GM23338 (cell line): ENCODE measurements at regions not wholly inside any gene's neighbourhood (a gene's known extent, or its start where the extent isn't known, plus 50 kb on each side); places are given as distances from the start of the nearest gene placed in this dataset.

ENCODE experiments used
- ATAC-seq: fragments of 200-7000 bp; cut with Tn5 transposase; 3 replicates; pipeline ENCODE4 v1.9.1; 2020
- DNase-seq: peaks from one replicate; pipeline ENCODE4 v3.0.0-alpha.2; 2015; ENCODE audit warnings: low spot score
- H2AFZ ChIP-seq: fragments of 200-600 bp; sonication (generic); 2 replicates; pipeline ENCODE4 v1.8.0; 2016; ENCODE audit warnings: antibody characterized with exemption, mild to moderate bottlenecking, moderate library complexity
- H3F3A ChIP-seq: fragments of 200-600 bp; sonication (generic); replicated peaks from 2 replicates; pipeline ENCODE4 v1.8.0; 2017; ENCODE audit warnings: antibody characterized with exemption, mixed run types, low read depth
- H3K27ac ChIP-seq: fragments of 200-600 bp; sonication (generic); 2 replicates; pipeline ENCODE4 v1.6.1; 2016; ENCODE audit warnings: low read depth
- H3K27me3 ChIP-seq: fragments of 200-600 bp; sonication (generic); 2 replicates; pipeline ENCODE4 v1.8.0; 2016; ENCODE audit warnings: mild to moderate bottlenecking, mixed run types, moderate library complexity; ENCODE audit not compliant: insufficient read depth
- H3K36me3 ChIP-seq: fragments of 200-600 bp; sonication (generic); 2 replicates; pipeline ENCODE4 v1.8.0; 2016; ENCODE audit warnings: mild to moderate bottlenecking; ENCODE audit not compliant: insufficient read depth
- H3K4me1 ChIP-seq: fragments of 200-600 bp; sonication (generic); 2 replicates; pipeline ENCODE4 v1.8.0; 2016; ENCODE audit warnings: mild to moderate bottlenecking, moderate library complexity; ENCODE audit not compliant: insufficient read depth
- H3K4me2 ChIP-seq: fragments of 200-600 bp; sonication (generic); 2 replicates; pipeline ENCODE4 v1.7.1; 2017; ENCODE audit warnings: mixed run types
- H3K4me3 ChIP-seq: fragments of 200-600 bp; sonication (generic); 2 replicates; pipeline ENCODE4 v1.6.1; 2016; ENCODE audit warnings: mixed run types
- H3K79me2 ChIP-seq: fragments of 200-600 bp; sonication (generic); replicated peaks from 2 replicates; pipeline ENCODE4 v1.8.0; 2017; ENCODE audit warnings: mild to moderate bottlenecking; ENCODE audit not compliant: insufficient read depth
- H3K9me2 ChIP-seq: fragments of 200-600 bp; sonication (generic); 2 replicates; pipeline ENCODE4 v1.8.0; 2017; ENCODE audit not compliant: insufficient read depth
- H4K20me1 ChIP-seq: fragments of 200-600 bp; sonication (generic); replicated peaks from 2 replicates; pipeline ENCODE4 v1.8.0; 2017; ENCODE audit warnings: mild to moderate bottlenecking; ENCODE audit not compliant: insufficient read depth
- H3K27ac Mint-ChIP-seq: 2 replicates; pipeline ENCODE4 v1.8.0; 2020; ENCODE audit warnings: inconsistent platforms, mild to moderate bottlenecking, moderate library complexity, mixed read lengths
- H3K27me3 Mint-ChIP-seq: 3 replicates; pipeline ENCODE4 v1.8.0; 2022; ENCODE audit warnings: low read depth, mild to moderate bottlenecking, moderate library complexity, mixed read lengths, inconsistent platforms; ENCODE audit not compliant: insufficient read depth, poor library complexity
- H3K36me3 Mint-ChIP-seq: 3 replicates; pipeline ENCODE4 v1.8.0; 2021; ENCODE audit warnings: low read depth, mild to moderate bottlenecking, inconsistent platforms, moderate library complexity, mixed read lengths
- H3K4me1 Mint-ChIP-seq: 3 replicates; pipeline ENCODE4 v1.8.0; 2020; ENCODE audit warnings: mild to moderate bottlenecking, inconsistent platforms, mixed read lengths
- H3K4me3 Mint-ChIP-seq: 3 replicates; pipeline ENCODE4 v1.8.0; 2021; ENCODE audit warnings: moderate library complexity, mild to moderate bottlenecking, inconsistent platforms, mixed read lengths
- H3K9me3 Mint-ChIP-seq: 3 replicates; pipeline ENCODE4 v1.8.0; 2020; ENCODE audit warnings: moderate library complexity, mild to moderate bottlenecking, inconsistent platforms, mixed read lengths
- CREB1 ChIP-seq: fragments of 250-450 bp; sonication (Bioruptor Pico); IDR thresholded peaks from 2 replicates; pipeline ENCODE4 v1.5.0; 2020; ENCODE audit warnings: low read depth, mild to moderate bottlenecking, moderate library complexity
- EZH2 ChIP-seq: fragments of 200-600 bp; sonication (generic); IDR thresholded peaks from one replicate; pipeline ENCODE4 v1.8.0; 2017; ENCODE audit warnings: antibody characterized with exemption, mild to moderate bottlenecking, low read depth; ENCODE audit not compliant: unreplicated experiment
- EZH2phosphoT487 ChIP-seq: fragments of 200-600 bp; sonication (generic); IDR thresholded peaks from one replicate; pipeline ENCODE4 v1.8.1; 2018; ENCODE audit warnings: antibody characterized with exemption; ENCODE audit not compliant: unreplicated experiment
- JUNB ChIP-seq: IDR thresholded peaks from one replicate; pipeline ENCODE4 v1.6.1; 2016; ENCODE audit warnings: antibody characterized with exemption; ENCODE audit not compliant: unreplicated experiment
- NANOG ChIP-seq: IDR thresholded peaks from 2 replicates; pipeline ENCODE4 v1.6.1; 2016; ENCODE audit warnings: antibody characterized with exemption, borderline replicate concordance
- POLR2AphosphoS5 ChIP-seq: IDR thresholded peaks from 2 replicates; pipeline ENCODE4 v1.6.1; 2016; ENCODE audit warnings: antibody characterized with exemption, low read depth
- STAT1 ChIP-seq: IDR thresholded peaks from one replicate; pipeline ENCODE4 v1.6.1; 2016; ENCODE audit warnings: antibody characterized with exemption; ENCODE audit not compliant: unreplicated experiment
- ZNF331 ChIP-seq: fragments of 250-450 bp; sonication (Bioruptor Pico); IDR thresholded peaks from 2 replicates; pipeline ENCODE4 v1.5.0; 2020; ENCODE audit warnings: low read depth, mild to moderate bottlenecking, moderate library complexity
- TF ChIP-seq, protein P1 (sequence below): IDR thresholded peaks from 2 replicates; pipeline ENCODE4 v1.6.1; 2016; ENCODE audit warnings: antibody characterized with exemption

DNA sequence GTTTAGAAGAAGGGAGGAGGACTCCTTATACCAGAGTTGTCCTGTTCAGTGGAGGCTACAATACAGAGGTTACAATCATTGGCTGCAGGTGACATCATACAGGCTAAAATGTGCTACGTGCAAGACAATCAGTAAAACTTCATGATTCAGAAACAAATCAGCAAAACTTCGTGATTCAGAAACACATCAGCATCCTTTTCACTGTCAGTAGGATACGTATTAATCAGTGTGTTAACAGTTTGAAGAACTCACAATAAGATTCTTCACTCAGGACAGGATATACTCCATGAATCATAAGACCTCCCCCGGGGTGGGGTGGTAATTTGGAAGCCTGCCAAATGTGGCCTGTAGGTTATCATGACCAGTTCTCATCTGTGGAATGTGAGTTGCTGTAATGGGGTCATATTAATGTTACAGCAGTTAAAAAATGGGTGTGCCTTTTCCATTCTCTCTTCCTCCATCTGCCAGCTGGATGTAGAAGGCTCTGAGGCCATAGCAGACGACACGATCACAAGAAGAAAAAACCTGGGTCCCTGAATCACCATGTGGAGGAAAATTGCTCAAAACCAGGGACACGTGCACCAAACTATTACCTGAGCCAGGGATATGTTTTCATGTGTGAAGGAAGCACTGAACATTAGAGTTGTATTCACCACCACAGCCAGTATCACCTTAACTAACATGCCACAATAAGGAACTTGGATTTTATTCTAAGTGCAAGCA, 134.8 kb upstream of the CREB1 start:
- ATAC-seq = no peak
- Mint-ChIP-seq H3K4me3 (no peak overlapping the region), H3K27me3 (no peaks in the 10 kb centered on the region), H3K4me1 (peaks cover 6% of the 10 kb centered on the region), H3K36me3 (no peaks in the 10 kb centered on the region), H3K27ac (no peak overlapping the region), H3K9me3 (no peaks in the 10 kb centered on the region)
- H3K4me3 ChIP-seq = no peak overlapping the region
- H4K20me1 ChIP-seq = no peaks in the 10 kb centered on the region
- no peaks in the 10 kb centered on the region for H3K79me2 ChIP-seq
- no peaks in the 10 kb centered on the region for H3K36me3 ChIP-seq
- no peak for DNase-seq
- H3K9me2 ChIP-seq = no peaks in the 10 kb centered on the region
- no peaks in the 10 kb centered on the region for H3F3A ChIP-seq
- H3K27ac ChIP-seq = no peak overlapping the region
- peak overlapping the region; percentile 83; the same call in 1 of the 2 replicates for H2AFZ ChIP-seq
- no peak overlapping the region for H3K4me2 ChIP-seq
- TF ChIP-seq STAT1 = no peak
- peaks cover 17% of the 10 kb centered on the region; the same call in 1 of the 2 replicates for H3K4me1 ChIP-seq
- no peaks in the 10 kb centered on the region for H3K27me3 ChIP-seq

DNA sequence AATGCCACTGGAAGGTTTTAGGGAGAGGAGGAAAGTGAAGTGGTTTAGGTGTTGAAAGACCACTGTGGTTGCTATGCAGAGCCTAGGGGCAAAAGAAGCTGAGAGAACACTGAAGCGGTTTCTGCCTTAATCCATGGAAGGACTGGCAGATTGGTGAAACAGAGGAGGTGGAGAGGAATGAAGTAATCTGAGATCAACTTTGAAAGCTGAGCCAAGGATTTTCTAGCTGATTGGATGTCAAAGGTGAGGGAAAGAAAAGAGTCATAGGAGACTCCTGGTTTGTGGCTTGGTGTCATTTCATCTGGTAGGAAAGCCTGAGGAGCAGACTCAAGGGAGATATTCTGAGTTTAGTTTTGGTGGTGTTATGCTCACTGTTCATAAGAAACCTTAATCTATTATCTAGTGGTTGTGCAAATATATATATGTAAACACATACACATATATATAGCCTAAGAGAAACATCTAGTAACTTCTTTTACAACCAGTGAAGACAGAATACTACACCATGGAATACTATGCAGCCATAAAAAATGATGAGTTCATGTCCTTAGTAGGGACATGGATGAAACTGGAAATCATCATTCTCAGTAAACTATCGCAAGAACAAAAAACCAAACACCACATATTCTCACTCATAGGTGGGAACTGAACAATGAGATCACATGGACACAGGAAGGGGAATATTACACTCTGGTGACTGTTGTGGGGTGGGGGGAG, 134.1 kb upstream of the CREB1 start:
- no peak overlapping the region for H3K4me3 Mint-ChIP-seq
- Histone ChIP-seq H2AFZ (no peak overlapping the region), H3K9me2 (no peaks in the 10 kb centered on the region), H3K79me2 (no peaks in the 10 kb centered on the region), H3K4me2 (no peak overlapping the region), H4K20me1 (no peaks in the 10 kb centered on the region), H3K27ac (no peak overlapping the region), H3K36me3 (no peaks in the 10 kb centered on the region), H3K4me3 (no peak overlapping the region), H3F3A (no peaks in the 10 kb centered on the region), H3K4me1 (peaks cover 19% of the 10 kb centered on the region; the same call in 1 of the 2 replicates), H3K27me3 (no peaks in the 10 kb centered on the region)
- H3K9me3 Mint-ChIP-seq = no peaks in the 10 kb centered on the region
- DNase-seq (no peak), ATAC-seq (no peak)
- no peak overlapping the region for H3K27ac Mint-ChIP-seq
- H3K27me3 Mint-ChIP-seq = no peaks in the 10 kb centered on the region
- TF ChIP-seq CREB1 (CRISPR knock-in tag) = no peak
- TF ChIP-seq EZH2 = no peak
- TF ChIP-seq STAT1 = no peak
- no peak for TF ChIP-seq NANOG
- TF ChIP-seq, protein P1, sequence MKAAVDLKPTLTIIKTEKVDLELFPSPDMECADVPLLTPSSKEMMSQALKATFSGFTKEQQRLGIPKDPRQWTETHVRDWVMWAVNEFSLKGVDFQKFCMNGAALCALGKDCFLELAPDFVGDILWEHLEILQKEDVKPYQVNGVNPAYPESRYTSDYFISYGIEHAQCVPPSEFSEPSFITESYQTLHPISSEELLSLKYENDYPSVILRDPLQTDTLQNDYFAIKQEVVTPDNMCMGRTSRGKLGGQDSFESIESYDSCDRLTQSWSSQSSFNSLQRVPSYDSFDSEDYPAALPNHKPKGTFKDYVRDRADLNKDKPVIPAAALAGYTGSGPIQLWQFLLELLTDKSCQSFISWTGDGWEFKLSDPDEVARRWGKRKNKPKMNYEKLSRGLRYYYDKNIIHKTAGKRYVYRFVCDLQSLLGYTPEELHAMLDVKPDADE = no peak
- no peaks in the 10 kb centered on the region for H3K36me3 Mint-ChIP-seq
- H3K4me1 Mint-ChIP-seq = peaks cover 6% of the 10 kb centered on the region

DNA sequence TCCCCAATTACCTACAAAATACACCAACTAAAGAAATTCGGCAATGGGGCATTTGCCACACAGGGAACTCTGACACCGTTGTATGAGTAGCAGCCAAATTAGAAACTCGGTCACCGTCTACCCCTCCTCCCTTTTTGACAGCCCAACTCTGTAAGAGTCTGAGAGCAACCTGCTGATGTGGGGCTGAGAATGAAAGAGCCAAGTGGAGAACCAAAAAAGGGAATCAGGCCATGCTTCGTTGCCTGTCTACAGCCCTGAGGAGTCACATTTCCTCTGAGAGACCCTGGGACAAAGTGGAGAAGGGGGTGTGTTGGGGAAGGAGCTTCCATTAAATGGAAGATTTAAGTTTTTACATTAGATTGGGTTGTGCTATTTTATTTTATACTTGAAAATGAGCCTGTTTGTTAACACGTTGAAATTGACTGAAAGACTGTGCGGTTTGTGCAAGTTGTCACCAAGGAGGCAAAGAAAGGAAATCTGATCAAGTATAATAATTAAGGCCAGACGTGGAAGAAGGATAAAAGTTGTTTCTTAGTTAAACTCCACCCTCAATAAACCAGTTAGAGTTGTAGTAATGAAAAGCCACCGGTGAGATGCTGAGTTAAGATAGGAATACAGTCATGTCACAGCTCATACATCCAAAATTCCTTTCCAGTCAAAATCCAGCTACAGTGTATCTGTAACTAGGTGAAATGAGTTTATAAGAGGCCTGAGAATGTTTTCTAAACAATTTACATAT, 131.7 kb upstream of the CREB1 start:
- DNase-seq (no peak), ATAC-seq (no peak; the same call in 2 of the 3 replicates)
- Mint-ChIP-seq H3K9me3 (no peaks in the 10 kb centered on the region), H3K27me3 (no peaks in the 10 kb centered on the region), H3K36me3 (no peaks in the 10 kb centered on the region), H3K4me3 (no peak overlapping the region), H3K4me1 (peaks cover 10% of the 10 kb centered on the region), H3K27ac (no peak overlapping the region)
- H3K4me3 ChIP-seq = no peak overlapping the region
- H3K36me3 ChIP-seq = no peaks in the 10 kb centered on the region
- H3K27me3 ChIP-seq = no peaks in the 10 kb centered on the region
- no peak overlapping the region for H3K4me2 ChIP-seq
- peak overlapping the region; percentile 54 for H2AFZ ChIP-seq
- H3K4me1 ChIP-seq = peaks cover 30% of the 10 kb centered on the region; the same call in 1 of the 2 replicates
- peaks cover 13% of the 10 kb centered on the region; the same call in 1 of the 2 replicates for H3K9me2 ChIP-seq
- no peaks in the 10 kb centered on the region for H4K20me1 ChIP-seq
- no peaks in the 10 kb centered on the region for H3F3A ChIP-seq
- TF ChIP-seq EZH2phosphoT487 (no peak), ZNF331 (CRISPR knock-in tag) (no peak), JUNB (no peak), POLR2AphosphoS5 (no peak), CREB1 (CRISPR knock-in tag) (no peak)
- no peaks in the 10 kb centered on the region for H3K79me2 ChIP-seq
- no peak overlapping the region for H3K27ac ChIP-seq
